HG03045 (cell line): ENCODE measurements at regions not wholly inside any gene's neighbourhood (a gene's known extent, or its start where the extent isn't known, plus 50 kb on each side); places are given as distances from the start of the nearest gene placed in this dataset.

Experiments
- ATAC-seq: cut with Tn5 transposase; IDR thresholded peaks from one replicate; pipeline ENCODE4 v1.9.1; 2021; ENCODE audit warnings: mild to moderate bottlenecking, moderate library complexity; ENCODE audit not compliant: unreplicated experiment

DNA sequence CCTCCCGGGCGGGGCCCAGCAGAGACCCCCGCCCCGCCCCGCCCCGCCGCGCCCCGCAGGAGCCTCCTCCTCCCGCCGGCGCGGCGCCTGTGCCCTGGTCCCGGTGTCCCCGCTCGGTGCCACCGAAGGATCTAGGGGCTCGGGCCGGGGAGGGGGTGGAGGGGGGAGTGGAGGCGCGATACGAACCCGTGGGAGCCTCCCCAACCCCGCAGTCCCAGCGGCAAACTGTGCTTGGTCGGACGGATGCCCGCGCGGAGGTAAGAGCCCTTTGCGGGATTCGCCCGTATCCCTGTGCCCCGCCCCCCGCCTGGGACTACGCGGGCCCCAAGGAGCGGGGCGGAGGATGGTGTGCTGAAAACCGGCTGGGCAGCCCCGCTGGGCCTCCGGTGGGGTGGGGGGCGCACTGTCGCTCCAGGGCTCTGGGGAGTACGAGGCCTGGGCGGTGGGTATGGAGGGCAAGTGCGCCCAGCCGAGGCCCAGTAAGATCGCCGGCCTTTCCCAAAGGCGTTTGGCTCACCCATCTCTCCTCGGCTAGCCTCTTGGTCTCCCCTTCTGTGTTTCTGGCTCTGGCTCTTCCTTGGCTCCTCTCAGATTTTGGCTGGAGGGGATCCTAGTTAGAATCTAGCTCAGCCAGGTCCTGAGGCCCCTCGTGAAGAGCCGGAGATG lies 65.6 kb upstream of the POLG start:
- peak; percentile 28 for ATAC-seq

- peak; percentile 51 for ATAC-seq
Observed at GRCh38 chr15:89399238-89400115, 64.9 kb upstream of the POLG start.

GRCh38 chr15:89398896-89399237 lies 64.2 kb upstream of the POLG start:
- no peak for ATAC-seq

DNA sequence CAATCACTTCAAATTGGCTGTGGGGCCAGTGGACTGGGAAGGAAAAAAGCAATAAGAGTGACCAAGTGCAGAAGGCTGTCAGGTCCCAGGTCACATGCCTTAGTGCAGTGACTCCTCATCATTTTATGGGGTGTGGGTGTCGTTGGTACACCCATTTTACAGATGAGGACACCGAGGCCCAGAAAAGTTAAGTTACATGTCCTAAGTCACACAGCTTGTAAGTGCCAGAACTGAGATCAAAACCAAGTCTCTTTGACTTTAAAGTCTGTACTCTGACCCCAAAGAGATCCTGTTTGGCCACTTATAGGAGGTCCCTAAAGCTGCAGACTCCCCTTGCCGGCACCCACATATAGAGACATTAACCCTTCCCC lies 63.0 kb upstream of the POLG start:
- no peak for ATAC-seq

DNA sequence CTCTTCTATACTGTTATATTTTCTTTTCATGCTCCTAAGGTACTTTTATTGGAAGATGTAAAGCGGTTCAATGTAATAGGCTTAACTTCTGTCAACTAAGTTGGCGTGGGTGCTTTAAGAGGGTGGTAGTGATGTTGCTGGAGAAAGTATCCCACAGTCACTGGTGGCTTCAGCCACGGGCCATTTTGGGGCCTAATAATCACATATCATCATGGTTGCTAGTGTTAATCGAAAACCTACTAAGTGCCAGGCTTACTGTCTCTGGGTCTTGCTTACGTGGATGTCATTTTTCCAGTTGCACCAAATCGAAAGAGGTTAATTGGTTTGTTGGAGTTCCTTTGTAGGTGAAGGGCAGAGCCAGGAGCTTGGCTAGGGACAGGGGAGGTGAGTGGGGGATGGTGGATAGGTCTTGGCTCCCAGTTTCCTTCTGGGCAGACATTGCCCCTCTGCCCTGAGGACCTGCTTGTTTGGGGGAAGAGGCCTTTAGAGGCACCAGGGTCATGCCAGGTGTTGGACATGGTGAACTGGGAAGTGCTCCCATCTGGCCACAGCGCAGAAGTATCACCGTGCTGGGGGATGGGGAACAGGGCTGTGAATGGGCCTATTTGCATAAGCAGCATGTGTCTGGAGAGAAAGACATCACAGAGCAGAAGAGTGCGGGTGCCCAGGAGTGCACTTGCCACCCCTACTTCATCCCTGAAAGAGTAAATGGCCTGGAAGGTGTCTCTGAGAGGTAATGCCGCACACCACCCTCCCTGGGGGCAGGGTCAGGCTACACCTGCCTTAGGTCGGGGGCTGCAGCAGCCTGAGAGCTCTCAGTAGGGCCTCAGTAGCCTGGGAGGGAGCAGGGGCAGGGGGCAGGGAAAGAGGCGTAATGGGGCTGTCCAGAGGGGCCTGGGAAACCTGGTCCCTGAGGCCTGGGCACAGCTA lies 62.4 kb upstream of the POLG start:
- no peak for ATAC-seq

DNA sequence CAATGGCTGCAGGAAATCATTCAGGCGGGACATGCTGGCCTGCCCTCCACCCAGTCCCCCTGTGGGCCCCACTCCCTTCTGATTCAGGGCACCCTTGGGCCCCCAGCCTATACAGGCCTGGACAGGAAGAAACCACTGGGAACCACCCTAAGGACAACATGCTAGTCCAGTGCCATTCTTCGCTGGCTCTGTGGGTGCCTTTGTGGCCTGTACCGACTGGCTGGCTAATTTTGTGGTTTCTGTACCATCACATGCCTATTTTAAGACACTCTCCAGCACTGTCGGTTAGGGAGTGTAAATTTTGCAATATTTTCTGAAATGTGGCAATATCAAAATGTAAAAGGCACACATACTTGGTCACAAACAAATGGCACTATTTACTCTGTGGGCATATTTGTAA lies 61.4 kb upstream of the POLG start:
- no peak for ATAC-seq

GRCh38 chr15:89395461-89395871 lies 60.8 kb upstream of the POLG start:
- ATAC-seq: no peak

DNA sequence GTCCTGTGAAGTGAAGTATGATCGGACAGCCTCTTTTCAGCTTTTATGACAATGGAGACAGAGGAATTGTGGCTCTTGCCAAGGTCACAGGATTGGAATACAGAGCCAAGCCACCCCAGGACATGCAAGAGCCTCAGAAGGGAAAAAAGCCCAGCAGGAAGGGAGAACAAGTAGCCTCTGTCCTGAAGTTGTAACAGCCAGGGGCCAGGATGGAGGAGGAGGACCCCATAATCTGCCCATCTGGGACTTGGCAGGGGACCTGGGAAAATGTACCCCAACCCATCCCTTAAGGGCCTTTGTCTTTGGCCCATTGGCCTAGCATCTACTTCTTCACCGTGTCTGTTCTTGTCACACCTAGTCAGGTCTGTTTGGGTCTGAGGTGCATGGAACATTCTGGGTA lies 60.4 kb upstream of the POLG start:
- no peak for ATAC-seq

- ATAC-seq: no peak
Observed at GRCh38 chr15:89393056-89393455, 58.4 kb upstream of the POLG start.

DNA sequence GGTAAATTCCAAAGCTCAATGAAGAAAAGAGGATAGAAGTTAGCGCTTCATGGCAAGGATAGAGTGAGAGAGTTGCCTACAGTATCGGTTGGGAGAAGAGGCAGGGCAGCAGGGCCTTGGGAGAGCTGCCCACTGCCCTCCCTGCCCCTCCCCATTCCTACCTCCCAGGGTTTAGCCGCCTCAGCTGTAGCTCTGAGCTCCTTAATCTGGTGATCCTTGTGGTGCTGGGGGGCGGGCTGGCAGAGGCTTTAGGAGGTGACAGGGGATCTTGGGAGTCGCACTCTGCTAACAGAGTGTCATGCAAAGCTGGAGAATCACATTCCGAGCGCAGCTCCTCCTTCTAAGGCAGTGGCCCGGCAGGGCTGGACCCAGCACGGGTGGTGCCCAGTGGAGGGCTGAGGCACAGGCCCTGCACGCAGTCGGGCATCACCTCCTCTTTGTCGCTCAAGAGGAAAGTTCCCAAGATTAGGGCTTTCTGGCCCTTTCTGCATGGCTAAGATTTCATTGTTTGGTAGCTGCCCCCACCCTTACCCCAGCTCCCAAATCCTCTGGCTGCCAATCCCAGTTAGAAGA lies 57.1 kb upstream of the POLG start:
- no peak for ATAC-seq

DNA sequence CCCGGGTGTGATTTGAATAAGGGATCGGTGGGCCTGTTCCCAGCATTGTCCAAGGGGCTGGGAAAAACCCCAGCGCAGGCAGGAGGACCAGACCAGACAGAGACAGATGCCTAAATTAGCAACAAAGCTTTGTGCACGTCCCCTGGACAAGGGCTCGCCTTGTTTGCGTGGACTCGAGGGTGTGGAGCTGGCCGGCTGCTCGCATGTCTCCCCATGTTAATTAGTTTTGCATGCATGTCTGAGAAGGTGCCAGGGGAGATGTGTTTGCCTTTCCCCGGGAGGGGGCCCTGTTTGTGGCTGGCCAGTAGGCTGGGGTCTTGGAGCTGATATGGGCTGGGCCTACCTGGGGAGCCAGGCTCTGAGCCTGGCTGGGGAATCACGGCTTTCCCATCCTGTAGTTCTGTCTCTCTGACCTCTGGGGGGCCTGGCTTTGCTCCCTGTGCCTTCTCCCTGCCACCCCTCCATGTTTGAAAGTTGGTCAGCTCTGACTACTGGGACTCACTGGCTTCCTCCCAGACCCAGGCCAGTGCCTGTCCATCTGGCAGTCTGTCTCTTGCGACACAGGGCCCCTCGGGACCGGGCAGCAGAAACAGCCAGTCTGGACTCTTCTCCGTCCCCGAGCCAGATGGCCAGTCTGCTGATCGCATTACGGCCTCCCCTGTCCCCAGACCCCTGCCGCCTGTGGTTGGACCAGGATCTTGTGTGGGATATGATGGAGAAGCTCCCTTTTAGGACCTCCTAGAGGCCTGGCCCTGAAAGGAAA lies 55.4 kb upstream of the POLG start:
- no peak for ATAC-seq

GRCh38 chr15:89387140-89387903 lies 52.7 kb upstream of the POLG start:
- no peak for ATAC-seq

- no peak for ATAC-seq
Observed at GRCh38 chr15:89385596-89386331, 51.1 kb upstream of the POLG start.
